Effector memory CD8-positive, alpha-beta T cell (primary cell): ENCODE measurements at regions not wholly inside any gene's neighbourhood (a gene's known extent, or its start where the extent isn't known, plus 50 kb on each side); places are given as distances from the start of the nearest gene placed in this dataset.
"Not testable (repeated sequence)": the region's sequence is repeated elsewhere in the genome, so short reads cannot be mapped to it uniquely, and the experiment has no call there.

Source experiments
- ATAC-seq: fragments of 150-1000 bp; cut with Tn5 transposase; replicated peaks from 2 replicates; pipeline ENCODE4 v1.10.0; 2021; ENCODE audit warnings: mild to moderate bottlenecking, moderate library complexity
- DNase-seq, 3 experiments: peaks; one replicate each; pipeline ENCODE4 v3.0.0; 2021
- H3K27ac Mint-ChIP-seq, 2 donors: one replicate each; pipeline ENCODE4 v1.8.0; 2022; ENCODE audit warnings: mild to moderate bottlenecking in 2 of 2, mixed read lengths in 2 of 2, moderate library complexity in 2 of 2
- H3K27me3 Mint-ChIP-seq, 2 donors: one replicate each; pipeline ENCODE4 v1.8.0; 2022; ENCODE audit warnings: mixed read lengths in 2 of 2
- H3K36me3 Mint-ChIP-seq: one replicate; pipeline ENCODE4 v1.8.0; 2022; ENCODE audit warnings: mild to moderate bottlenecking, moderate library complexity, mixed read lengths; ENCODE audit not compliant: insufficient read depth
- H3K4me1 Mint-ChIP-seq, 2 donors: one replicate each; pipeline ENCODE4 v1.8.0; 2022; ENCODE audit warnings: low read depth in 2 of 2, mixed read lengths in 2 of 2
- H3K4me3 Mint-ChIP-seq, 2 donors: one replicate each; pipeline ENCODE4 v1.8.0; 2022; ENCODE audit warnings: mild to moderate bottlenecking in 2 of 2, mixed read lengths in 2 of 2, moderate library complexity in 2 of 2
- H3K9me3 Mint-ChIP-seq, 2 donors: one replicate each; pipeline ENCODE4 v1.8.0; 2022; ENCODE audit warnings: mixed read lengths in 2 of 2

DNA sequence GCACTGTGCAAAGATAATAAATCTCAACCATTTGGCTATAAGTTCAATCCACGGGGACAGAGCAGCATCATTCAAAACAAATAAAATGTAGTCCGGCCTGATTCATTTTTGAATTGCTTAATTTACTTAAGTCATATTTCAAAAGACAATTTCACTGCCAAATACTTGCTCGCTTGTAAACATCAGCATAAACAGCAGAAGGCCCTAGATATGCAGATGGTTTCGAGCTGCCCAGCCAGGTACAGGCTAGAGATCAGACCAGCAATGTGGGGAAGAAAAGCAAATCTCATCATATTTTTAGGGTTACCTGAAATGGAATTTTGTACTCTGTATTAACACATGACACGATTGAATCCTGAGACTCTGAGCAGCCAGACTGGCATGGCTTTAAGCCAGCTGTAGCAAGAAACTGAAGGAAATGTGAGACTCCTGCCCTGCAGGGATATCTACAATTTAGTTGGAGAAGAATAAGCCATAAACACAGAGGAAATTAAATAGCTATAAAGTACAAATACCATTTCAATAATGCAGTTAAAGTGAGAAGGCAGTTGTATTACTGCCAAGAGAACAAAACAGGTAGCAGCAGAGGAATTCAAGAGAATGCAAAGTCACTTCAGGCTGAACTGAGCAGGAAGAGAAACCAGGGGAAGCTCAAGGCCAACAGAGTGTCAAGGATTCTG lies 440.3 kb downstream of the ETS1 start:
- ATAC-seq: no peak
- no peak for DNase-seq
- Mint-ChIP-seq H3K27me3 (no peaks in the 10 kb centered on the region), H3K36me3 (no peaks in the 10 kb centered on the region), H3K4me1 (peaks cover 0 to 2% of the 10 kb centered on the region in 2 donors), H3K4me3 (no peak overlapping the region), H3K9me3 (no peaks in the 10 kb centered on the region), H3K27ac (peak overlapping the region in 1 of 2 donors; percentile 2)

GRCh38 chr11:128140293-128140692 lies 447.1 kb downstream of the ETS1 start:
- H3K27me3 Mint-ChIP-seq: not testable (repeated sequence)
- peak overlapping the region in 1 of 2 donors; percentile 61 for H3K4me3 Mint-ChIP-seq

GRCh38 chr11:128135451-128135850 lies 451.9 kb downstream of the ETS1 start:
- no peaks in the 10 kb centered on the region for H3K36me3 Mint-ChIP-seq
- DNase-seq (no peak), ATAC-seq (no peak)
- H3K4me1 Mint-ChIP-seq: peaks cover 10 to 15% of the 10 kb centered on the region in 2 donors
- no peak overlapping the region for H3K4me3 Mint-ChIP-seq
- peaks cover 0 to 8% of the 10 kb centered on the region in 2 donors for H3K9me3 Mint-ChIP-seq
- H3K27ac Mint-ChIP-seq: no peak overlapping the region
- no peaks in the 10 kb centered on the region for H3K27me3 Mint-ChIP-seq

More at GRCh38 chr11:128140293-128140692, 447.1 kb downstream of the ETS1 start:
- not testable (repeated sequence) for H3K27ac Mint-ChIP-seq, ATAC-seq, H3K36me3 Mint-ChIP-seq, DNase-seq, H3K9me3 Mint-ChIP-seq
- peaks cover 10 to 15% of the 10 kb centered on the region in 2 donors for H3K4me1 Mint-ChIP-seq

DNA sequence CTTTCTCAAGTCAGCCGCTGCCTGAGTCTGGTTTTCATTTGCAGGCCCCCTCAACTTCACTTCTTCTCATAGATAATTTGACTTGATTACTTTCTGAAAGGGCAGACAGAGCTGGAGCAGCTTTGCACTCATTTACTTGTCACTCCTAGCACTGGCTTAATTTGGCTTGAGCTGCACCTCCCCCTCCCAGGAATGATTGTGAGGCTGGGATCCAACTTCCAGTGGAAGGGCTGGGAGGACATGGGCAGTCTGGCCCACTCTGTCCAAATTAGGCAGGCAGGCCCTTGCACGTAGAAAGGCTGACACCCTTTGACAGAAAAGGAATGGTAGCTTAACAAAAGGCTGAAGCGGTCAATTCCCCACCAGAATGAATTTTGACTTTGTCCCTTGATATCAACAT lies 453.9 kb downstream of the ETS1 start:
- no peak for ATAC-seq
- Mint-ChIP-seq H3K27ac (no peak overlapping the region), H3K9me3 (no peaks in the 10 kb centered on the region), H3K4me1 (peaks cover 3 to 6% of the 10 kb centered on the region in 2 donors), H3K36me3 (no peaks in the 10 kb centered on the region), H3K4me3 (no peak overlapping the region), H3K27me3 (no peaks in the 10 kb centered on the region)
- no peak for DNase-seq

DNA sequence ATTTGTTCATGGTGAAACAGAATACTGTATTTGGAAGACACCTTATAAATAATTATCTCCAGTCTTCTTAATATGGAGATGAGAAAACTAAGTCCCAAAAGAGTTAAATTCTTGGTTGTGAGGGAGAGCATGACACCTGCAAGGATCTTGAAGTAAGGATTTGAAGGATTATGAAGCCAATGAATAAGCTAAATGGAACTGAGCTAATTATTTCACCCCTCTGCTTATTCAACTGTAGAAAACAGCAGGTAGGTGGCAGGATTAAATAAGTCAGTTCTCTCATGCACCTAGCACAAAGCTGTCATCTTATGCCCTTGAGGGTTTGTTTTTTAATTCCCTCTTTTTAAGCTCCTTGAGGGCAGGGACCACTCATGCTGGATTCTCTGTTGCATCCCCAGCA lies 457.3 kb downstream of the ETS1 start:
- Mint-ChIP-seq H3K4me1 (peaks cover 0 to 6% of the 10 kb centered on the region in 2 donors), H3K36me3 (no peaks in the 10 kb centered on the region), H3K27me3 (no peaks in the 10 kb centered on the region), H3K4me3 (no peak overlapping the region), H3K27ac (peak overlapping the region in 1 of 2 donors; percentile 65), H3K9me3 (no peaks in the 10 kb centered on the region)
- DNase-seq (no peak), ATAC-seq (no peak)

DNA sequence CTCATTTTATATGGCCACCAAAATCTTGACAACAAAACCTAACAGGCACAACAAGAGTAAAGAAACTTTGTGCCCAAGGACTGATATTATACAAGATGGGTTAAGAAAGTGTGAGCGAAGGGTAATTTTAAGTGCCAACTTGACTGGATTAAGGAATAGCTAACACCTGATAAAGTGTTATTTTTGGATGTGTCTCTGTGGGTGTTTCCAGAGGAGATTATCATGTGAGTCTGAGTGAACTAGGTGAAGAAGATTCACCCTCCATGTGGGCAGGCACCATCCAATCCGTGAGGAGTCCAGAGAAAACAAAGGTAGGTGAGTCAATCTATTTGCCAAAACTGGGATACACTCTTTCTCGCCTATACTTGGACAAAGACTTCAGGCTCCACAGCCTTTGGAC lies 461.6 kb downstream of the ETS1 start:
- no peaks in the 10 kb centered on the region for H3K36me3 Mint-ChIP-seq
- peaks cover 0 to 6% of the 10 kb centered on the region in 2 donors for H3K4me1 Mint-ChIP-seq
- H3K9me3 Mint-ChIP-seq: no peaks in the 10 kb centered on the region
- no peak for ATAC-seq
- H3K27ac Mint-ChIP-seq: no peak overlapping the region
- H3K27me3 Mint-ChIP-seq: no peaks in the 10 kb centered on the region
- DNase-seq: no peak
- H3K4me3 Mint-ChIP-seq: no peak overlapping the region

GRCh38 chr11:128116885-128117284 lies 470.5 kb downstream of the ETS1 start:
- Mint-ChIP-seq H3K9me3 (no peaks in the 10 kb centered on the region), H3K4me1 (peaks cover 7 to 14% of the 10 kb centered on the region in 2 donors), H3K27ac (peak overlapping the region in 1 of 2 donors; percentile 2), H3K27me3 (no peaks in the 10 kb centered on the region), H3K36me3 (no peaks in the 10 kb centered on the region), H3K4me3 (no peak overlapping the region)
- ATAC-seq: no peak
- no peak for DNase-seq

DNA sequence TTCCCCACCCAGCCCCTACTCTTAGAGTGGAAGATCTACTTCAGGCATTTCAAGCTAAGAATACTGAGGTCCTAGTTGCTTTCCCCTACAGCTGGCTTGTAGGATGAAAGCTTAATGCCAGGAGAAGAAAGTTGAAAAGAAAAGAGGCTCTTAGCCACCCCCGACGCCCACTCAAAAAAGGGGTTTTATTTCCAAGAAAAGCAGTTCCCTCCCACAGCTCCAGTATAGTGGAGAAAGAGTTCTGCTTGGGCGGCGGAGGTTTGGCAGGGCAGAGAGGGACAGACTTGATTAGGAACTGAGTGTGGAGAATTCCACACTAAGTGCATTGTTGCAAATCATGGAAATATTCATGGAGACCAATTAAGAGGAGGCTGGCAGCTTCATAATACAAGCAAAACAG lies 470.9 kb downstream of the ETS1 start:
- ATAC-seq (no peak), DNase-seq (no peak)
- H3K4me1 Mint-ChIP-seq: peaks cover 7 to 14% of the 10 kb centered on the region in 2 donors
- no peaks in the 10 kb centered on the region for H3K9me3 Mint-ChIP-seq
- H3K27me3 Mint-ChIP-seq: no peaks in the 10 kb centered on the region
- H3K27ac Mint-ChIP-seq: peak overlapping the region in 1 of 2 donors; percentile 2
- no peak overlapping the region for H3K4me3 Mint-ChIP-seq
- no peaks in the 10 kb centered on the region for H3K36me3 Mint-ChIP-seq

DNA sequence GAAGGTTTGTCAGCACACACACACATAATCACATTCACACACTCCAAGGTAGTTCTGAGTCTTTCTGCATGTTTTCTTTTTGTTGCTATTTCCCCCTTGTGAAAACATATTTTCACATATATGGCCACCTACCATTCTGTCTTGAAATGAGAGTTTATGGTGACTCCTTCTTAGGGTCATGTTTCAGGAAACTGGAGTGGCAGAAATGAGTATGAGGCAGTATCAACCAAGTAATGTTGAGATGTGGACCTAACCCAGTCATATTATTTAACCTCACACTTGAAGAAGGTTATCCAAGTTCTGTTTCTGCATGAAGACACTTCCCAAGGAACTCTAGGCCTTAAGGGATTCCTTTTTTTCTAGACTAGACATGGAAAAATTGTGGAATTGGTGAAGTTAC lies 481.4 kb downstream of the ETS1 start:
- Mint-ChIP-seq H3K27ac (no peak overlapping the region), H3K4me3 (no peak overlapping the region), H3K9me3 (peaks cover 0 to 5% of the 10 kb centered on the region in 2 donors), H3K27me3 (peaks cover 7 to 26% of the 10 kb centered on the region in 2 donors), H3K4me1 (peaks cover 5 to 8% of the 10 kb centered on the region in 2 donors), H3K36me3 (no peaks in the 10 kb centered on the region)
- ATAC-seq (no peak), DNase-seq (no peak)

DNA sequence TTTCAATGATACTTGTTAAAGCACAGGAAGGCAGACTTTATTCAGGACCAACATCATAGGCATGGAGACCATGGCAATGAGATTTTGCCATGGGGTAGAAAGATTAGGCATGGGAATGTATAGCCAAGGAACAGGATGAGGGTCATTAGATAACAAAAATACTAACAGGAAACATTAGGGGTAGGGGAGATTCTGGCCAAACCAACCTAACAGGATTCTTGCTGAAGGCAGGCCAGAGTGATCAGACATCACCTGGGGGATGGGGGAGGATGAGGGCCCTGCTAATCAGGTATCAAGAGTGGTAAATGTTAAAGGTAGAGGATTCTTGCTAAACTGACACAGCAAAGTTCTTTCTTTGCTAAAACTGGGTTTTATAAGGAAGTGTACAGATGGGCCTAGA lies 481.8 kb downstream of the ETS1 start:
- ATAC-seq: no peak
- peaks cover 5 to 8% of the 10 kb centered on the region in 2 donors for H3K4me1 Mint-ChIP-seq
- H3K27ac Mint-ChIP-seq: no peak overlapping the region
- H3K4me3 Mint-ChIP-seq: no peak overlapping the region
- H3K27me3 Mint-ChIP-seq: peaks cover 8 to 25% of the 10 kb centered on the region in 2 donors
- peaks cover 0 to 5% of the 10 kb centered on the region in 2 donors for H3K9me3 Mint-ChIP-seq
- no peak for DNase-seq
- no peaks in the 10 kb centered on the region for H3K36me3 Mint-ChIP-seq

DNA sequence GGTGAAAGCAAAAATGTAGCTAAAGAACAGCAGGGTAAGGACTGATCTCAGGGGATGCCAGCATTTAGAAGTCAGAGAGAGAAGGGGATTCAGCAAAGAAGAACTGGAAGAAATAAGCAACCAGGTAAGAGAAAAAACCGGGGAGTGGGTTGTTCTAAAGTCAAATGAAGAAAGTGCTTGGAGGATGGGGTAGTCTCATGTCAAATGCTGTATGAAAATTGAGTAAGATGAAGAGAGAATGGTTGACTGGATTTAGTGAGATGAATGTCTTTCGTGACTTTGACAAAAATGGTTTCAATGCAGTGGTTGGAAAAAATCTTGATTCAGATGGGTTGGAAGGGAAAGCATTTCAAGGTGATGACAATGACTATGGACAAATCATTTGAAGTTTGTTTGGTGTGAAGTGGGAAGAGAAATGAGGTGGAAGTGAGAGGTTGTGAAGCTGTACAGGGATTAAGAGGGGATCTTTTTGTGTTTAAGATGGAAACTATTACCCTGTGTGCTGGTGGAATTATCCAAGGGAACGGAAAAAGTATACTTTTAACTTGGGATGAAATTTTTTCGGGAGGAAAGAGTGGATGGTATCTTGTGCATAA lies 484.0 kb downstream of the ETS1 start:
- Mint-ChIP-seq H3K36me3 (no peaks in the 10 kb centered on the region), H3K27me3 (peaks cover 4 to 7% of the 10 kb centered on the region in 2 donors), H3K4me1 (peaks cover 0 to 6% of the 10 kb centered on the region in 2 donors), H3K9me3 (peaks cover 0 to 1% of the 10 kb centered on the region in 2 donors), H3K4me3 (no peak overlapping the region), H3K27ac (no peak overlapping the region)
- no peak for ATAC-seq
- DNase-seq: no peak

DNA sequence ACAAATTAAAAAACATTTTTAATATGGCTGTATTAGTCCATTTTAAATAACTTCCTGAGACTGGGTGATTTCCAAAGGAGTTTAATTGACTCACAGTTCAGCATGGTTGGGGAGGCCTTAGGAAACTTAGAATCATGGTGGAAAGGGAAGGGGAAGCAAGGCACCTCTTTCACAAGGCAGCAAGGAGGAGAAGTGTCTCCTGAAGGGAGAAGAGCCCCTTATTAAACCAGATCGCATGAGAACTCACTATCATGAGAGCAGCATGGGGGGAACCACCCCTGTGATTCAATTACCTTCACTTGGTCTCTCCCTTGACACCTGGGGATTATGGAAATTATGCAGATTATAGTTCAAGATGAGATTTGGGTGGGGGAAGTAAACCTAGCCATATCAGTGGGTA lies 488.6 kb downstream of the ETS1 start:
- DNase-seq (no peak), ATAC-seq (no peak)
- peaks cover 0 to 7% of the 10 kb centered on the region in 2 donors for H3K27me3 Mint-ChIP-seq
- no peak overlapping the region for H3K27ac Mint-ChIP-seq
- no peaks in the 10 kb centered on the region for H3K9me3 Mint-ChIP-seq
- H3K36me3 Mint-ChIP-seq: no peaks in the 10 kb centered on the region
- H3K4me3 Mint-ChIP-seq: no peak overlapping the region
- H3K4me1 Mint-ChIP-seq: peaks cover 3 to 7% of the 10 kb centered on the region in 2 donors

GRCh38 chr11:128095466-128095981 lies 491.8 kb downstream of the ETS1 start:
- Mint-ChIP-seq H3K27ac (peak overlapping the region in 1 of 2 donors; percentile 67), H3K4me1 (peaks cover 3 to 7% of the 10 kb centered on the region in 2 donors), H3K27me3 (peaks cover 0 to 7% of the 10 kb centered on the region in 2 donors), H3K36me3 (no peaks in the 10 kb centered on the region), H3K9me3 (peaks cover 0 to 2% of the 10 kb centered on the region in 2 donors), H3K4me3 (no peak overlapping the region)
- DNase-seq (no peak), ATAC-seq (no peak)

DNA sequence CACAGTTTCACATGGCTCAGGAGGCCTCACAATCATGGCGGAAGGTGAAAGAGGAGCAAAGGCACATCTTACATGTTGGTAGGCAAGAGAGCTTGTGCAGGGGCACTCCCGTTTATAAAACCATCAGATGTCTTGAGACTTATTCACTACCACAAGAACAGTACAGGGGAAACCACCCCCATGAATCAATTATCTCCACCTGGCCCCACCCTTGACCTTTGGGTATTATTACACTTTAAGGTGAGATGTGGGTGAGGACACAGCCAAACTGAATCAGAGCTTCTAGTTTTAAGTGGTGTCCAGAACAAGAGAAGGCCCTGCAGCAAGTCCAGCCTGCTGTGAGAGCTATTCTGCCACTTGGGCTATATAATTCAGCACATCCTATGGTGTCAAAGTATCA lies 493.7 kb downstream of the ETS1 start:
- DNase-seq (no peak), ATAC-seq (no peak)
- Mint-ChIP-seq H3K9me3 (peaks cover 7 to 11% of the 10 kb centered on the region in 2 donors), H3K4me1 (peaks cover 3 to 7% of the 10 kb centered on the region in 2 donors), H3K27ac (no peak overlapping the region), H3K4me3 (no peak overlapping the region), H3K36me3 (no peaks in the 10 kb centered on the region), H3K27me3 (no peaks in the 10 kb centered on the region)
